HepG2 (cell line): ENCODE measurements at regions not wholly inside any gene's neighbourhood (a gene's known extent, or its start where the extent isn't known, plus 50 kb on each side); places are given as distances from the start of the nearest gene placed in this dataset.

ENCODE experiments used
- ATAC-seq: fragments of 200-7000 bp; cut with Tn5 transposase; 3 replicates; pipeline ENCODE4 v1.9.1; 2020; ENCODE audit warnings: mild to moderate bottlenecking, moderate library complexity
- BruUV-seq: library from RNA; stranded (reverse); fragments of 400-500 nt; replicated peaks from 2 replicates; lab custom pipeline; 2021; lab: Mats Ljungman, UMichigan
- CTCF ChIA-PET: fragments of 300-600 bp; formaldehyde crosslinking; extraction: SDS; loops from one replicate; lab custom pipeline; 2021; ENCODE audit warnings: low total read pairs, inconsistent platforms, low intra/inter-chr PET ratio; lab: Yijun Ruan, JAX
- POLR2A ChIA-PET: fragments of 350-600 bp; sonication (Branson Sonifier 250); formaldehyde crosslinking; loops from one replicate; lab custom pipeline; 2020; ENCODE audit warnings: antibody characterized with exemption, inconsistent platforms; lab: Yijun Ruan, JAX
- DNase-seq: peaks from one replicate; pipeline ENCODE4 v3.0.0-alpha.2; 2015; ENCODE audit warnings: low spot score
- FAIRE-seq: peaks from 3 replicates; lab custom pipeline; 2011; peaks lifted over from hg19 to GRCh38; lab: Jason Lieb, UNC
- H2AFZ ChIP-seq: one replicate; pipeline ENCODE4 v1.6.1; 2011; ENCODE audit warnings: low read length, inconsistent platforms
- H3K27ac ChIP-seq: fragments of 300-600 bp; 3 replicates; pipeline ENCODE4 v1.8.0; 2011; ENCODE audit warnings: mixed run types, mild to moderate bottlenecking, mixed read lengths, low read length, inconsistent platforms; ENCODE audit not compliant: insufficient read depth; ENCODE audit errors: extremely low read length
- H3K27me3 ChIP-seq, 2 experiments: fragments of 200-600 bp in 1 of 2; 2 replicates in 1 of 2; 3 replicates in 1 of 2; pipeline versions ENCODE4 v1.6.0 to v1.8.0; 2011; ENCODE audit warnings: low read length in 2 of 2, mild to moderate bottlenecking in 2 of 2, moderate library complexity in 2 of 2, inconsistent platforms in 1 of 2; ENCODE audit not compliant: insufficient read depth in 2 of 2, control insufficient read depth in 1 of 2
- H3K36me3 ChIP-seq, 2 experiments: fragments of 200-600 bp in 1 of 2; replicated peaks in 1 of 2; 2 replicates in 1 of 2; 3 replicates in 1 of 2; pipeline versions ENCODE4 v1.5.1 to v1.8.0; 2011; ENCODE audit warnings: low read length in 2 of 2, inconsistent platforms in 1 of 2; ENCODE audit not compliant: insufficient read depth in 2 of 2, control insufficient read depth in 1 of 2
- H3K4me1 ChIP-seq: 2 replicates; pipeline ENCODE4 v1.5.1; 2012; ENCODE audit warnings: low read length, inconsistent platforms; ENCODE audit not compliant: insufficient read depth
- H3K4me2 ChIP-seq: 2 replicates; pipeline ENCODE4 v1.6.0; 2011; ENCODE audit warnings: low read depth, low read length, inconsistent platforms
- H3K4me3 ChIP-seq, 3 experiments: fragments of 200-600 bp in 1 of 3; sonication (generic), shearing (Covaris generic) in 1 of 3; replicated peaks in 1 of 3; 2 replicates each; pipeline ENCODE4 v1.5.1; 2011 to 2016; ENCODE audit warnings: low read length in 3 of 3, inconsistent platforms in 2 of 3, low read depth in 2 of 3, mild to moderate bottlenecking in 2 of 3, control low read depth in 1 of 3, mixed read lengths in 1 of 3; ENCODE audit not compliant: insufficient read depth in 1 of 3
- H3K79me2 ChIP-seq: one replicate; pipeline ENCODE4 v1.6.1; 2011; ENCODE audit warnings: low read length, inconsistent platforms; ENCODE audit not compliant: insufficient read depth
- H3K9ac ChIP-seq: 2 replicates; pipeline ENCODE4 v1.6.0; 2011; ENCODE audit warnings: mild to moderate bottlenecking, low read depth, low read length, inconsistent platforms; ENCODE audit not compliant: insufficient read depth
- H3K9me3 ChIP-seq: 2 replicates; pipeline ENCODE4 v1.5.1; 2012; ENCODE audit warnings: mild to moderate bottlenecking, low read length
- H4K20me1 ChIP-seq: 2 replicates; pipeline ENCODE4 v1.6.0; 2011; ENCODE audit warnings: inconsistent platforms, mild to moderate bottlenecking, low read length, moderate library complexity; ENCODE audit not compliant: insufficient read depth
- BORCS8-MEF2B ChIP-seq: sonication (generic); formaldehyde crosslinking; IDR thresholded peaks from 2 replicates; pipeline ENCODE4 v1.8.0; 2022; ENCODE audit warnings: mild to moderate bottlenecking, missing genetic modification reagents
- DZIP1 ChIP-seq: sonication (generic); formaldehyde crosslinking; IDR thresholded peaks from 2 replicates; pipeline ENCODE4 v1.5.0; 2020; ENCODE audit warnings: mild to moderate bottlenecking, missing genetic modification reagents
- HMG20A ChIP-seq: IDR thresholded peaks from 2 replicates; pipeline ENCODE4 v1.6.1; 2016; ENCODE audit warnings: borderline replicate concordance
- MBD4 ChIP-seq: IDR thresholded peaks from 2 replicates; pipeline ENCODE4 v1.6.1; 2012; ENCODE audit warnings: low read length, inconsistent platforms, borderline replicate concordance
- MEF2D ChIP-seq: sonication (generic); formaldehyde crosslinking; IDR thresholded peaks from 2 replicates; pipeline ENCODE4 v1.5.1; 2020; ENCODE audit warnings: mild to moderate bottlenecking, missing genetic modification reagents
- NFKB2 ChIP-seq: sonication (generic); formaldehyde crosslinking; IDR thresholded peaks from 2 replicates; pipeline ENCODE4 v1.4.0; 2020; ENCODE audit warnings: missing genetic modification reagents, borderline replicate concordance
- NR2F1 ChIP-seq, 2 experiments: fragments of 450-650 bp in 1 of 2; formaldehyde crosslinking in 1 of 2; IDR thresholded peaks; 2 replicates each; pipeline versions ENCODE4 v1.5.0 to v1.6.1; 2016 to 2020; ENCODE audit warnings: mild to moderate bottlenecking in 1 of 2, missing compliant biosample characterization in 1 of 2, missing genetic modification reagents in 1 of 2, moderate library complexity in 1 of 2
- NRL ChIP-seq: sonication (generic); formaldehyde crosslinking; IDR thresholded peaks from 2 replicates; pipeline ENCODE4 v1.5.0; 2020; ENCODE audit warnings: missing genetic modification reagents, mild to moderate bottlenecking, moderate library complexity, borderline replicate concordance
- RXRB ChIP-seq: IDR thresholded peaks from 2 replicates; pipeline ENCODE4 v1.6.1; 2016; ENCODE audit warnings: borderline replicate concordance, missing genetic modification reagents, missing compliant biosample characterization
- SALL1 ChIP-seq: sonication (generic); formaldehyde crosslinking; IDR thresholded peaks from 2 replicates; pipeline ENCODE4 v1.8.0; 2022; ENCODE audit warnings: mild to moderate bottlenecking, missing genetic modification reagents
- SOX6 ChIP-seq, 2 experiments: fragments of 450-650 bp in 1 of 2; sonication (generic) in 1 of 2; formaldehyde crosslinking in 1 of 2; IDR thresholded peaks; 2 replicates each; pipeline versions ENCODE4 v1.4.0 to v1.6.1; 2017 to 2020; ENCODE audit warnings: antibody characterized with exemption in 1 of 2, mild to moderate bottlenecking in 1 of 2, missing genetic modification reagents in 1 of 2
- U2AF2 ChIP-seq: fragments of 200-400 bp; formaldehyde crosslinking; IDR thresholded peaks from 2 replicates; pipeline ENCODE4 v1.6.1; 2017; ENCODE audit warnings: low read depth, mild to moderate bottlenecking, low read length
- ZBED4 ChIP-seq: sonication (generic); formaldehyde crosslinking; IDR thresholded peaks from 2 replicates; pipeline ENCODE4 v1.4.0; 2020; ENCODE audit warnings: missing genetic modification reagents, borderline replicate concordance
- ZNF496 ChIP-seq: sonication (generic); formaldehyde crosslinking; IDR thresholded peaks from 2 replicates; pipeline ENCODE4 v1.8.1; 2023; ENCODE audit warnings: mild to moderate bottlenecking, moderate library complexity, missing genetic modification reagents; ENCODE audit not compliant: insufficient replicate concordance
- ZNF562 ChIP-seq: sonication (generic); formaldehyde crosslinking; IDR thresholded peaks from 2 replicates; pipeline ENCODE4 v1.8.0; 2022; ENCODE audit warnings: missing genetic modification reagents, borderline replicate concordance
- ZNF563 ChIP-seq: sonication (generic); formaldehyde crosslinking; IDR thresholded peaks from 2 replicates; pipeline ENCODE4 v1.8.0; 2022; ENCODE audit warnings: mild to moderate bottlenecking, moderate library complexity, missing genetic modification reagents
- ZNF746 ChIP-seq: sonication (generic); formaldehyde crosslinking; IDR thresholded peaks from 2 replicates; pipeline ENCODE4 v1.8.0; 2022; ENCODE audit warnings: mild to moderate bottlenecking, missing genetic modification reagents
- ZNF788 ChIP-seq: sonication (generic); formaldehyde crosslinking; IDR thresholded peaks from 2 replicates; pipeline ENCODE4 v1.5.0; 2020; ENCODE audit warnings: mild to moderate bottlenecking, missing genetic modification reagents, borderline replicate concordance
- WGBS: methylation state at CpG from one replicate; pipeline ENCODE4 v1.1.6; 2017; ENCODE audit warnings: low lambda C conversion rate; 5-methylcytosine and 5-hydroxymethylcytosine counted together
- in situ Hi-C: cut with HindIII; loops from 2 replicates; pipeline ENCODE4 v1.10.0; 2017; ENCODE audit warnings: low pct_unique_long_range_greater_than_20kb; ENCODE audit not compliant: extremely low pct_ligation_motif_present
- intact Hi-C: fragments of 100-400 bp; cut with micrococcal nuclease; formaldehyde crosslinking; loops from one replicate; pipeline ENCODE4 v1.10.0; 2022; ENCODE audit not compliant: unreplicated experiment

GRCh38 chr1:59146651-59147358, 150.1 kb upstream of the FGGY start:
- peak; percentile 87 for ATAC-seq
- CTCF ChIA-PET, result no interaction called here
- no peak overlapping the region for H3K27ac ChIP-seq
- H3K79me2 ChIP-seq, result no peaks in the 10 kb centered on the region
- peak overlapping the region; percentile 97 for H3K4me2 ChIP-seq
- no peak for FAIRE-seq
- POLR2A ChIA-PET, result no interaction called here
- peaks cover 44% of the 10 kb centered on the region for H3K4me1 ChIP-seq
- no peaks in the 10 kb centered on the region for H4K20me1 ChIP-seq
- H2AFZ ChIP-seq, result peak overlapping the region; percentile 74
- no peaks in the 10 kb centered on the region for H3K9me3 ChIP-seq
- H3K36me3 ChIP-seq, result no peaks in the 10 kb centered on the region
- peaks cover 1 to 22% of the 10 kb centered on the region in 2 experiments; a peak in 3 of 5 replicates for H3K27me3 ChIP-seq
- BruUV-seq, result no TSS peak
- peak; percentile 3 for DNase-seq
- H3K4me3 ChIP-seq, result peak overlapping the region; percentile 53 to 75 (median 58)
- H3K9ac ChIP-seq, result peak overlapping the region; percentile 63; the same call in 1 of the 2 replicates
- WGBS, result 6% methylated on average over 23 of the region's 52 CpGs
- in situ Hi-C loops (no loop called here), intact Hi-C loops (loop anchor here (10.0 kb wide), 2 partner anchors 148 to 362 kb away; partner anchors contain the start of genes FGGY and JUN)
- TF ChIP-seq NR2F1 (CRISPR knock-in tag; IDR thresholded peaks at IDR 0.05) (no peak; a peak in 1 of 4 replicates), NRL (no peak), BORCS8-MEF2B (CRISPR knock-in tag) (peak; percentile 31; the same call in 1 of the 2 replicates), RXRB (CRISPR knock-in tag) (no peak), DZIP1 (CRISPR knock-in tag) (no peak), MEF2D (CRISPR knock-in tag) (no peak), HMG20A (CRISPR knock-in tag) (no peak), ZNF563 (CRISPR knock-in tag) (peak; percentile 67; the same call in 1 of the 2 replicates), ZNF496 (CRISPR knock-in tag) (no peak), ZNF562 (CRISPR knock-in tag) (no peak), MBD4 (no peak), U2AF2 (no peak), ZNF788 (no peak), SOX6 (IDR thresholded peaks at IDR 0.05) (no peak), SOX6 (CRISPR knock-in tag; IDR thresholded peaks at IDR 0.05) (no peak), SALL1 (CRISPR knock-in tag) (peak; percentile 42; the same call in 1 of the 2 replicates), ZBED4 (CRISPR knock-in tag) (no peak), NFKB2 (0 out of 2 replicates have a peak, but pooled peaks have one; percentile 19), ZNF746 (CRISPR knock-in tag) (no peak)
